Liver (tissue), 8 donors: ENCODE measurements at regions not wholly inside any gene's neighbourhood (a gene's known extent, or its start where the extent isn't known, plus 50 kb on each side); places are given as distances from the start of the nearest gene placed in this dataset.

Source experiments
- DNase-seq: peaks from one replicate; pipeline ENCODE4 v3.0.0-alpha.2; 2017; ENCODE audit warnings: low spot score
- H3K27ac ChIP-seq, 2 donors: one replicate each; pipeline ENCODE4 v1.7.0; 2013; ENCODE audit warnings: inconsistent platforms in 2 of 2, low read length in 2 of 2, control low read depth in 1 of 2, low read depth in 1 of 2, mild to moderate bottlenecking in 1 of 2
- H3K27me3 ChIP-seq, 4 donors: one replicate each; pipeline versions ENCODE4 v1.6.1 to v1.7.0; 2013; ENCODE audit warnings: low read length in 3 of 4, inconsistent platforms in 1 of 4, mild to moderate bottlenecking in 1 of 4, moderate library complexity in 1 of 4; ENCODE audit not compliant: control insufficient read depth in 4 of 4, insufficient read depth in 4 of 4
- H3K36me3 ChIP-seq, 4 donors: one replicate each; pipeline versions ENCODE4 v1.6.1 to v1.7.0; 2013; ENCODE audit warnings: low read length in 3 of 4, mild to moderate bottlenecking in 3 of 4, low read depth in 1 of 4, moderate library complexity in 1 of 4; ENCODE audit not compliant: control insufficient read depth in 4 of 4, insufficient read depth in 3 of 4
- H3K4me1 ChIP-seq, 4 donors: one replicate each; pipeline versions ENCODE4 v1.6.1 to v1.7.0; 2013; ENCODE audit warnings: low read length in 3 of 4, mild to moderate bottlenecking in 3 of 4, moderate library complexity in 1 of 4; ENCODE audit not compliant: control insufficient read depth in 4 of 4, insufficient read depth in 4 of 4
- H3K4me3 ChIP-seq, 3 donors: one replicate each; pipeline versions ENCODE4 v1.6.1 to v1.7.0; 2013; ENCODE audit warnings: low read length in 3 of 3, control low read depth in 1 of 3, low read depth in 1 of 3, mild to moderate bottlenecking in 1 of 3
- H3K9ac ChIP-seq, 2 donors: one replicate each; pipeline ENCODE4 v1.7.0; 2013; ENCODE audit warnings: low read length in 2 of 2, mild to moderate bottlenecking in 2 of 2, moderate library complexity in 2 of 2, control low read depth in 1 of 2, low read depth in 1 of 2
- H3K9me3 ChIP-seq, 4 donors: one replicate each; pipeline versions ENCODE4 v1.6.1 to v1.7.0; 2013; ENCODE audit warnings: low read length in 3 of 4; ENCODE audit not compliant: control insufficient read depth in 4 of 4
- EGR1 ChIP-seq, 2 donors: IDR thresholded peaks; 2 replicates each; pipeline ENCODE4 v1.6.1; 2016 to 2018; ENCODE audit warnings: antibody characterized with exemption in 2 of 2, low read depth in 2 of 2
- FOXA1 ChIP-seq: IDR thresholded peaks from 2 replicates; pipeline ENCODE4 v1.6.1; 2016; ENCODE audit warnings: antibody characterized with exemption
- FOXA2 ChIP-seq: IDR thresholded peaks from 2 replicates; pipeline ENCODE4 v1.6.1; 2016; ENCODE audit warnings: antibody characterized with exemption
- GABPA ChIP-seq, 2 donors: IDR thresholded peaks in 1 of 2; conservative IDR thresholded peaks in 1 of 2; 2 replicates each; pipeline ENCODE4 v1.6.1; 2016; ENCODE audit warnings: antibody characterized with exemption in 2 of 2, mild to moderate bottlenecking in 1 of 2, moderate library complexity in 1 of 2
- HNF4A ChIP-seq, 2 donors: conservative IDR thresholded peaks; 2 replicates each; pipeline ENCODE4 v1.6.1; 2016; ENCODE audit warnings: antibody characterized with exemption in 2 of 2, mild to moderate bottlenecking in 2 of 2
- HNF4G ChIP-seq: IDR thresholded peaks from 2 replicates; pipeline ENCODE4 v1.6.1; 2016; ENCODE audit warnings: antibody characterized with exemption
- JUND ChIP-seq, 2 donors: IDR thresholded peaks; 2 replicates each; pipeline ENCODE4 v1.6.1; 2016; ENCODE audit warnings: antibody characterized with exemption in 2 of 2
- NR2F2 ChIP-seq: IDR thresholded peaks from 2 replicates; pipeline ENCODE4 v1.6.1; 2016; ENCODE audit warnings: antibody characterized with exemption
- RAD21 ChIP-seq, 2 donors: IDR thresholded peaks; 2 replicates each; pipeline ENCODE4 v1.6.1; 2016; ENCODE audit warnings: antibody characterized with exemption in 2 of 2, mild to moderate bottlenecking in 2 of 2
- RXRA ChIP-seq, 2 donors: IDR thresholded peaks; 2 replicates each; pipeline ENCODE4 v1.6.1; 2017 to 2018; ENCODE audit warnings: antibody characterized with exemption in 2 of 2, mild to moderate bottlenecking in 1 of 2
- SP1 ChIP-seq: IDR thresholded peaks from 2 replicates; pipeline ENCODE4 v1.6.1; 2018; ENCODE audit warnings: antibody characterized with exemption, mild to moderate bottlenecking
- TAF1 ChIP-seq: conservative IDR thresholded peaks from 2 replicates; pipeline ENCODE4 v1.6.1; 2016; ENCODE audit warnings: antibody characterized with exemption, mild to moderate bottlenecking
- YY1 ChIP-seq: IDR thresholded peaks from 2 replicates; pipeline ENCODE4 v1.6.1; 2016; ENCODE audit warnings: antibody characterized with exemption, mild to moderate bottlenecking
- WGBS: extraction: QIAGEN DNeasy Blood & Tissue Kit; methylation state at CpG from one replicate; pipeline ENCODE4 v1.1.7; 2013; 5-methylcytosine and 5-hydroxymethylcytosine counted together
- TF ChIP-seq, protein P1 (sequence below): IDR thresholded peaks from 2 replicates; pipeline ENCODE4 v1.6.1; 2016; ENCODE audit warnings: antibody characterized with exemption
- TF ChIP-seq, protein P2 (sequence below): fragments of 150-350 bp; IDR thresholded peaks from 2 replicates; pipeline ENCODE4 v1.5.1; 2017; ENCODE audit warnings: improper control_type of control experiment, low read depth, low read length; ENCODE audit not compliant: missing input control
- TF ChIP-seq, protein P3 (sequence below): IDR thresholded peaks from 2 replicates; pipeline ENCODE4 v1.6.1; 2016; ENCODE audit warnings: antibody characterized with exemption
- TF ChIP-seq, protein P4 (sequence below): IDR thresholded peaks from 2 replicates; pipeline ENCODE4 v1.6.1; 2016; ENCODE audit warnings: antibody characterized with exemption, mild to moderate bottlenecking
- donor health status: healthy.
- donor health status: healthy.
- donor health status: healthy.
- donor health status: healthy.
- donor health status: healthy.

DNA sequence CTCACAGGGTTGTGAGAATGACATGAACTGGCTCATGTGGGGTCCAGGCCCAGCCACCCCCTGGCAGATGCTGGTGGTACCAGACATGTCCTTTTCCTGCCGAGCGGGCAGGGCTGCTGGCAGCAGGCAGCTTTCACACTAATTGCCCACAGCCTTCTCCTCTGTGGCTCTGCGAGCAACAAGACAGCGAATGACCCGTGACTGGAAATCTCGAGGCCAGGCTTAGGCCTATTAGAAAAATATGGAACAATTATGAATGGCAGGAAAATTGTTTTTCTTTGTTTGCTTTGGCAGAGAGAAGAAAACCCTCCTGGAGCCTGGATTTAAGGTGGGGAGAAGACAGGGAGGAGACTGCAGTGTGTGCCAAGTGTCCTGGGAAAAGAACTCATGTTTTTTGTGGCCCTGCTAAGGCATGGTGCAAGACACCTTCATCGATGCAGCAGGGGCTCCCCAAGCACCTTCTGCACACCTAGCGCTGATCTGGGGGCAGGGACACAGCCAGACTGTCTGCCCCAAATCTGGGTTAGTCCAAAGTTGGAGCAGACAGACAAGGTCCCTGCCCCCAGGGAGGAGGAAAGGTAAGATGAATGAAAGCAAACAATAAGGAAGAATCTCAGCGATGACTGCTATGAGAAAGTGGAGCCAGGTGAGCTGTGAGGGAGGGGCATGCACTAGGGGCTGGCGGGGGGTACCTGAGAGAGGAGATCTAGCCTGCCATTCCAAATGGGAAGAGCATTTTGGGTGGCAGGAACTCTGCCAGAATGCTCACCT lies 193.8 kb upstream of the TLE3 start:
- TF ChIP-seq HNF4A (conservative IDR thresholded peaks at IDR 0.05) (no peak), RXRA (IDR thresholded peaks at IDR 0.05) (no peak)
- Histone ChIP-seq H3K27me3 (no peaks in the 10 kb centered on the region), H3K27ac (no peak overlapping the region), H3K36me3 (no peaks in the 10 kb centered on the region), H3K4me3 (no peak overlapping the region), H3K9ac (no peak overlapping the region), H3K4me1 (peaks cover 0 to 4% (median 0%) of the 10 kb centered on the region in 4 donors), H3K9me3 (no peaks in the 10 kb centered on the region)
- DNase-seq = no peak
- WGBS = 91% methylated on average over 10 of the region's 10 CpGs

DNA sequence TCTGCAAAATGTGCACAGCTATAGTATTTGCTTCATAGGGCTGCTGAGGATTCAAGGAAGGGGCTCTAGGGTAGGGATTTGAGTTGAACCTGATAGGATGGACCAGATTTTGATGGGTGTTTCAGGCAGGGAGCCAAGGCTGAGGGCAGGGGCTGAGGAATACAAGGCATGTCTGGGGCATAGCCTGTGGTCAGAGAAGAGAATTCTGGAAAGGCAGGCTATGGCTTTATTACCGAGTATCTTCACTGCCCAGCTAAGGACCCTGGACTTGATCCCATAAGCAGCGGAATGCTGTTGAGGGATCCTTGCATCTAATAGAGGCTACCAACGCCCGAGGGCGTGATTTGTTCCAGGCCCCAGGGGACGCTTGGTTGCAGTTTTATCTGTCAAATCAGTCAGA lies 193.0 kb upstream of the TLE3 start:
- TF ChIP-seq SP1 (no peak), FOXA1 (no peak), RXRA (IDR thresholded peaks at IDR 0.05) (no peak), FOXA2 (no peak), EGR1 (IDR thresholded peaks at IDR 0.05; ENCODE audit: low read depth in 2 of 2) (no peak), HNF4G (no peak), TAF1 (no peak), YY1 (no peak), JUND (IDR thresholded peaks at IDR 0.05) (no peak)
- TF ChIP-seq, protein P1, sequence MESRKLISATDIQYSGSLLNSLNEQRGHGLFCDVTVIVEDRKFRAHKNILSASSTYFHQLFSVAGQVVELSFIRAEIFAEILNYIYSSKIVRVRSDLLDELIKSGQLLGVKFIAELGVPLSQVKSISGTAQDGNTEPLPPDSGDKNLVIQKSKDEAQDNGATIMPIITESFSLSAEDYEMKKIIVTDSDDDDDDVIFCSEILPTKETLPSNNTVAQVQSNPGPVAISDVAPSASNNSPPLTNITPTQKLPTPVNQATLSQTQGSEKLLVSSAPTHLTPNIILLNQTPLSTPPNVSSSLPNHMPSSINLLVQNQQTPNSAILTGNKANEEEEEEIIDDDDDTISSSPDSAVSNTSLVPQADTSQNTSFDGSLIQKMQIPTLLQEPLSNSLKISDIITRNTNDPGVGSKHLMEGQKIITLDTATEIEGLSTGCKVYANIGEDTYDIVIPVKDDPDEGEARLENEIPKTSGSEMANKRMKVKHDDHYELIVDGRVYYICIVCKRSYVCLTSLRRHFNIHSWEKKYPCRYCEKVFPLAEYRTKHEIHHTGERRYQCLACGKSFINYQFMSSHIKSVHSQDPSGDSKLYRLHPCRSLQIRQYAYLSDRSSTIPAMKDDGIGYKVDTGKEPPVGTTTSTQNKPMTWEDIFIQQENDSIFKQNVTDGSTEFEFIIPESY = no peak
- TF ChIP-seq, protein P2, sequence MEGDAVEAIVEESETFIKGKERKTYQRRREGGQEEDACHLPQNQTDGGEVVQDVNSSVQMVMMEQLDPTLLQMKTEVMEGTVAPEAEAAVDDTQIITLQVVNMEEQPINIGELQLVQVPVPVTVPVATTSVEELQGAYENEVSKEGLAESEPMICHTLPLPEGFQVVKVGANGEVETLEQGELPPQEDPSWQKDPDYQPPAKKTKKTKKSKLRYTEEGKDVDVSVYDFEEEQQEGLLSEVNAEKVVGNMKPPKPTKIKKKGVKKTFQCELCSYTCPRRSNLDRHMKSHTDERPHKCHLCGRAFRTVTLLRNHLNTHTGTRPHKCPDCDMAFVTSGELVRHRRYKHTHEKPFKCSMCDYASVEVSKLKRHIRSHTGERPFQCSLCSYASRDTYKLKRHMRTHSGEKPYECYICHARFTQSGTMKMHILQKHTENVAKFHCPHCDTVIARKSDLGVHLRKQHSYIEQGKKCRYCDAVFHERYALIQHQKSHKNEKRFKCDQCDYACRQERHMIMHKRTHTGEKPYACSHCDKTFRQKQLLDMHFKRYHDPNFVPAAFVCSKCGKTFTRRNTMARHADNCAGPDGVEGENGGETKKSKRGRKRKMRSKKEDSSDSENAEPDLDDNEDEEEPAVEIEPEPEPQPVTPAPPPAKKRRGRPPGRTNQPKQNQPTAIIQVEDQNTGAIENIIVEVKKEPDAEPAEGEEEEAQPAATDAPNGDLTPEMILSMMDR = no peak
- TF ChIP-seq, protein P3, sequence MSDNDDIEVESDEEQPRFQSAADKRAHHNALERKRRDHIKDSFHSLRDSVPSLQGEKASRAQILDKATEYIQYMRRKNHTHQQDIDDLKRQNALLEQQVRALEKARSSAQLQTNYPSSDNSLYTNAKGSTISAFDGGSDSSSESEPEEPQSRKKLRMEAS = no peak
- WGBS = 97% methylated on average over 6 of the region's 6 CpGs
- H3K4me3 ChIP-seq = no peak overlapping the region
- H3K27me3 ChIP-seq = no peaks in the 10 kb centered on the region
- H3K4me1 ChIP-seq = peaks cover 0 to 4% (median 0%) of the 10 kb centered on the region in 4 donors
- no peak overlapping the region for H3K27ac ChIP-seq
- H3K9ac ChIP-seq = no peak overlapping the region
- DNase-seq = no peak
- no peaks in the 10 kb centered on the region for H3K36me3 ChIP-seq
- H3K9me3 ChIP-seq = no peaks in the 10 kb centered on the region

DNA sequence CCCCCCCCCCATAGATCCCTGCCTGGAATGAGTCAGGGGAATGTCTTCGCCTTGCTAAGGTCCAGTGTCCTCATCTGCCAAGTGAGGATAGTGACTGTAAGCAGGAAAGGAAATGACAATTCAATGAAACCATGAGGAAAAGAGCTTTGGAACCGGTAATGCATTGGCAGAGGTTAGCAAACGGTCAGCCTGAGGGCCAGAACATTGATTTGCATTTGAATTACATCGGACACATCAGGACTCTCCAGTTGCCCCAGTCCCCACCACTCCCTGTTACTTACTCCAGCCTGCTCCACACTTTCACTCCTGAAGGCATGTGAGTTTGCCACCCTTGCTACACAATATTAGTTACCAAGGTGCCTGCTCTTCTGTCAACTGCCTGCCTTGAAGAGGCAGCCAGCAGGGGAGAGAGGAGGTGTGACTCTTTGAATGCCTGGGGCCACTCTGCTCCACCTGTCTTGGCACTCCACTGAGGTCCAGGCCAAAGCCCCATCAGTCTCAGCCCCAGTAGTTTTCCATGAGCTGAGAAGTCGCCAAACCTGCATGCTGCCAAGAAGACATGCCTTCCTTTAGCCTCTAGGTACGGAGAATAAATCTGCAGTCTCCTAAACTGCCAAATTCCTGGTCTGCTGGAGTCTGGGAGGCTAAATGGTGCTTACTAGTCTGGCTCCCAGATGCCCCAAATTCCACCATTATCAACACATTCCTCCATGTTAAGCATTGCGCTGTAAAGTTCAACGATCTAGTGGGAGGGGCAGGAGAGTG lies 191.7 kb upstream of the TLE3 start:
- Histone ChIP-seq H3K4me1 (peaks cover 0 to 8% (median 2%) of the 10 kb centered on the region in 4 donors), H3K9me3 (no peaks in the 10 kb centered on the region), H3K9ac (no peak overlapping the region), H3K4me3 (no peak overlapping the region), H3K27me3 (no peaks in the 10 kb centered on the region), H3K27ac (no peak overlapping the region), H3K36me3 (no peaks in the 10 kb centered on the region)
- 67% methylated on average over 8 of the region's 8 CpGs for WGBS
- no peak for DNase-seq
- TF ChIP-seq GABPA (IDR thresholded peaks at IDR 0.05 in 1 of 2, conservative IDR thresholded peaks at IDR 0.05 in 1 of 2) (no peak), RAD21 (IDR thresholded peaks at IDR 0.05) (no peak), NR2F2 (no peak), EGR1 (IDR thresholded peaks at IDR 0.05; ENCODE audit: low read depth in 2 of 2) (no peak), FOXA2 (no peak), JUND (IDR thresholded peaks at IDR 0.05) (no peak)
- TF ChIP-seq, protein P3 = no peak
- TF ChIP-seq, protein P4, sequence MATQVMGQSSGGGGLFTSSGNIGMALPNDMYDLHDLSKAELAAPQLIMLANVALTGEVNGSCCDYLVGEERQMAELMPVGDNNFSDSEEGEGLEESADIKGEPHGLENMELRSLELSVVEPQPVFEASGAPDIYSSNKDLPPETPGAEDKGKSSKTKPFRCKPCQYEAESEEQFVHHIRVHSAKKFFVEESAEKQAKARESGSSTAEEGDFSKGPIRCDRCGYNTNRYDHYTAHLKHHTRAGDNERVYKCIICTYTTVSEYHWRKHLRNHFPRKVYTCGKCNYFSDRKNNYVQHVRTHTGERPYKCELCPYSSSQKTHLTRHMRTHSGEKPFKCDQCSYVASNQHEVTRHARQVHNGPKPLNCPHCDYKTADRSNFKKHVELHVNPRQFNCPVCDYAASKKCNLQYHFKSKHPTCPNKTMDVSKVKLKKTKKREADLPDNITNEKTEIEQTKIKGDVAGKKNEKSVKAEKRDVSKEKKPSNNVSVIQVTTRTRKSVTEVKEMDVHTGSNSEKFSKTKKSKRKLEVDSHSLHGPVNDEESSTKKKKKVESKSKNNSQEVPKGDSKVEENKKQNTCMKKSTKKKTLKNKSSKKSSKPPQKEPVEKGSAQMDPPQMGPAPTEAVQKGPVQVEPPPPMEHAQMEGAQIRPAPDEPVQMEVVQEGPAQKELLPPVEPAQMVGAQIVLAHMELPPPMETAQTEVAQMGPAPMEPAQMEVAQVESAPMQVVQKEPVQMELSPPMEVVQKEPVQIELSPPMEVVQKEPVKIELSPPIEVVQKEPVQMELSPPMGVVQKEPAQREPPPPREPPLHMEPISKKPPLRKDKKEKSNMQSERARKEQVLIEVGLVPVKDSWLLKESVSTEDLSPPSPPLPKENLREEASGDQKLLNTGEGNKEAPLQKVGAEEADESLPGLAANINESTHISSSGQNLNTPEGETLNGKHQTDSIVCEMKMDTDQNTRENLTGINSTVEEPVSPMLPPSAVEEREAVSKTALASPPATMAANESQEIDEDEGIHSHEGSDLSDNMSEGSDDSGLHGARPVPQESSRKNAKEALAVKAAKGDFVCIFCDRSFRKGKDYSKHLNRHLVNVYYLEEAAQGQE = no peak
